KMS-11 (cell line): ENCODE measurements at regions not wholly inside any gene's neighbourhood (a gene's known extent, or its start where the extent isn't known, plus 50 kb on each side); places are given as distances from the start of the nearest gene placed in this dataset.

ENCODE experiments used
- H2AFZ ChIP-seq: fragments of 200-600 bp; sonication (generic); 2 replicates; pipeline ENCODE4 v1.6.1; 2016; ENCODE audit warnings: antibody characterized with exemption, mixed run types, low read depth
- H3K27ac ChIP-seq: fragments of 200-600 bp; sonication (generic); 2 replicates; pipeline ENCODE4 v1.6.1; 2016; ENCODE audit warnings: mild to moderate bottlenecking, mixed run types
- H3K27me3 ChIP-seq: fragments of 200-600 bp; sonication (generic); 2 replicates; pipeline ENCODE4 v1.6.1; 2017; ENCODE audit warnings: mild to moderate bottlenecking, low read depth, mixed run types, moderate library complexity; ENCODE audit not compliant: insufficient read depth
- H3K36me3 ChIP-seq: fragments of 200-600 bp; sonication (generic); 2 replicates; pipeline ENCODE4 v1.6.1; 2017; ENCODE audit warnings: mild to moderate bottlenecking, mixed run types; ENCODE audit not compliant: insufficient read depth
- H3K4me1 ChIP-seq: fragments of 200-600 bp; sonication (generic); 2 replicates; pipeline ENCODE4 v1.6.1; 2016; ENCODE audit warnings: mild to moderate bottlenecking, low read depth, mixed run types; ENCODE audit not compliant: poor library complexity, severe bottlenecking
- H3K4me2 ChIP-seq: fragments of 200-600 bp; sonication (generic); 2 replicates; pipeline ENCODE4 v1.7.0; 2016; ENCODE audit warnings: mild to moderate bottlenecking, mixed run types
- H3K4me3 ChIP-seq: fragments of 200-600 bp; sonication (generic); IDR thresholded peaks from 2 replicates; pipeline ENCODE4 v1.6.1; 2017; ENCODE audit warnings: low read depth, low read length, mixed read lengths; ENCODE audit not compliant: insufficient read depth
- H3K79me2 ChIP-seq: fragments of 200-600 bp; sonication (generic); 2 replicates; pipeline ENCODE4 v1.6.1; 2016; ENCODE audit warnings: low read depth, mixed run types; ENCODE audit not compliant: insufficient read depth
- H3K9ac ChIP-seq: fragments of 200-600 bp; sonication (generic); 2 replicates; pipeline ENCODE4 v1.6.1; 2016; ENCODE audit warnings: mild to moderate bottlenecking, mixed run types
- H4K20me1 ChIP-seq: fragments of 200-600 bp; sonication (generic); 2 replicates; pipeline ENCODE4 v1.6.1; 2016; ENCODE audit warnings: mild to moderate bottlenecking, mixed run types; ENCODE audit not compliant: insufficient read depth
- TF ChIP-seq, protein P1 (sequence below): fragments of 200-600 bp; sonication (generic); conservative IDR thresholded peaks from 2 replicates; pipeline ENCODE4 v1.6.1; 2017; ENCODE audit warnings: low read depth, mild to moderate bottlenecking, antibody characterized with exemption, low read length, moderate library complexity, mixed read lengths

DNA sequence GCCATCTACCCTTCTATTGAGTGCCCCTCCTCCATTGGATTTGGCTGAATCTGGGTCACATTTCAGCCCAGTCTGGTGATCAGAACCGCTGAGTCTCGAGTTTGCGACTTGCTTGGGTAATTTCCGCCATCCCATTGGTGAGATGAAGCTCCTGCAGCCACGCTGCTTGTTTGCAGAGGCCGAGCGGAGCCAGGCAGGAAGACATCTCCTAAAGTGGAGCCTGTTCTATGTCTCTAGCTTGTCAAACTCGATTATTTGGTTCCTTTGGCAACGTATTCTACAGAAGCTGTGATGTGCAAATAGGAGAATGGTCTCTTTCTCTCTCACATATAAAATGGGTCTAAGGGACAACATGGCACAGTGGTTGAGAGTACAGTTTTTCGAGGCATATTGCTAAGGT is 206.8 kb upstream of the PLXNA2 start:
- Histone ChIP-seq H3K79me2 (no peaks in the 10 kb centered on the region), H2AFZ (no peak overlapping the region), H3K9ac (no peak overlapping the region), H3K36me3 (no peaks in the 10 kb centered on the region), H3K27me3 (no peaks in the 10 kb centered on the region), H3K4me2 (no peak overlapping the region), H3K27ac (no peak overlapping the region), H4K20me1 (no peaks in the 10 kb centered on the region), H3K4me3 (no peak overlapping the region), H3K4me1 (no peaks in the 10 kb centered on the region)
- TF ChIP-seq, protein P1, sequence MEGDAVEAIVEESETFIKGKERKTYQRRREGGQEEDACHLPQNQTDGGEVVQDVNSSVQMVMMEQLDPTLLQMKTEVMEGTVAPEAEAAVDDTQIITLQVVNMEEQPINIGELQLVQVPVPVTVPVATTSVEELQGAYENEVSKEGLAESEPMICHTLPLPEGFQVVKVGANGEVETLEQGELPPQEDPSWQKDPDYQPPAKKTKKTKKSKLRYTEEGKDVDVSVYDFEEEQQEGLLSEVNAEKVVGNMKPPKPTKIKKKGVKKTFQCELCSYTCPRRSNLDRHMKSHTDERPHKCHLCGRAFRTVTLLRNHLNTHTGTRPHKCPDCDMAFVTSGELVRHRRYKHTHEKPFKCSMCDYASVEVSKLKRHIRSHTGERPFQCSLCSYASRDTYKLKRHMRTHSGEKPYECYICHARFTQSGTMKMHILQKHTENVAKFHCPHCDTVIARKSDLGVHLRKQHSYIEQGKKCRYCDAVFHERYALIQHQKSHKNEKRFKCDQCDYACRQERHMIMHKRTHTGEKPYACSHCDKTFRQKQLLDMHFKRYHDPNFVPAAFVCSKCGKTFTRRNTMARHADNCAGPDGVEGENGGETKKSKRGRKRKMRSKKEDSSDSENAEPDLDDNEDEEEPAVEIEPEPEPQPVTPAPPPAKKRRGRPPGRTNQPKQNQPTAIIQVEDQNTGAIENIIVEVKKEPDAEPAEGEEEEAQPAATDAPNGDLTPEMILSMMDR: no peak

DNA sequence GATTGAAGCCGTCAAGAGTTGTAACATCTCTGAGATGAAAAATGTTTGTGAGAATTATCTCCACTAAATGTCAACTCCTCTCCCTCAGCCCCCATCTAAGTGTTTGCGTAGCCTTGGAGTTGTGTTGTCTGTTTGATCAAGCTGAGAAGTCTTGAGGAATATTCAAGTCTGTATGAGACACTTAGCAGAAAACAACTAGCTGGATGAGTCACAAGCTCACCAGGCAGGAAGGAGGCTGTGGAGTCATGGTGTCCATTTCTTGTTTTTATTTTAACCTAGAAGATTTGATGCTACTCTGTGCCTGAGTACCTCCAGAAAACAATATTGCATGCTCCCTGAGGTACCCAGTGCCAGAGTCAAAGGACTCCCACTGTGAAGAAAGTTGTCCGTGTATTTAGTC is 211.6 kb upstream of the PLXNA2 start:
- Histone ChIP-seq H3K27ac (no peak overlapping the region), H3K4me2 (no peak overlapping the region), H3K27me3 (no peaks in the 10 kb centered on the region), H3K4me1 (no peaks in the 10 kb centered on the region), H3K4me3 (no peak overlapping the region), H3K36me3 (no peaks in the 10 kb centered on the region), H3K79me2 (no peaks in the 10 kb centered on the region), H4K20me1 (no peaks in the 10 kb centered on the region), H2AFZ (no peak overlapping the region), H3K9ac (no peak overlapping the region)
- TF ChIP-seq, protein P1: no peak

DNA sequence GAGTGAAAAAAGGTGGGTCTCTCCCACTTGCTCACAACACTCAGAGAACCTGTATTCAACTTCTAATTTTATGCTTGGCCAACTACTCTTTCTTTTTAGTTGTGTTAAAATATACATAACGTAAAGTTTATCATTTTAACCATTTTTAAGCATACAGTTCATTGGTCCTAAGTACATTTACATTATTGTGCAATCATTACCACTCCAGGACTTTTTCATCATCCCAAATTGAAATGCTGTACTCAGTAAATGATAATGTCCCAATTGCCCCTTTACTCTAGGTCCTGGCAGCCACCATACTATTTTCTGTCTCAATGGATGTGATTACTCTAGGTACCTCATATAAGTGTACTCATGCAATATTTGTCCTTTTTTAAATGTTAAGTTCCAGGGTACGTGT is 212.3 kb upstream of the PLXNA2 start:
- H2AFZ ChIP-seq: no peak overlapping the region
- no peaks in the 10 kb centered on the region for H3K79me2 ChIP-seq
- no peak overlapping the region for H3K27ac ChIP-seq
- TF ChIP-seq, protein P1: no peak
- H3K4me2 ChIP-seq: no peak overlapping the region
- H4K20me1 ChIP-seq: no peaks in the 10 kb centered on the region
- no peaks in the 10 kb centered on the region for H3K36me3 ChIP-seq
- H3K9ac ChIP-seq: no peak overlapping the region
- H3K27me3 ChIP-seq: no peaks in the 10 kb centered on the region
- H3K4me1 ChIP-seq: no peaks in the 10 kb centered on the region
- H3K4me3 ChIP-seq: no peak overlapping the region

DNA sequence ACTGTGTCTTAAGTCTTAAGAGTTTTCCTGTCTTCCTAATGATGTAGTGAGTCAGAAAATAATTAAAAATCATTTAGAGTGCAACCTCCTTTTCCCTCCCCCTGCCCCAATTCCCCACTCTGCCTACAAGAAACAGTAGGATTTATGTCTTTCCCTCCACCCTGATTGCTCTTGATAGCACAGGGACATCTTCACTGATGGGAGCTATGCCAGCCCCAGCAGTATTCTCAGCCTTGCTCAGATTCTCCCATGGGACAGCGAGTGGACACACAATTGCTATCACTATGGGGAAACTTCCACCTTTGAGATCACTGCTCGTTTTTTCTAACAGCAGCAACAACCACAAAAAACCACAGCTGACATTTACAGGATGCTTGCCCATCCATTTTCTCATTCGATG is 216.6 kb upstream of the PLXNA2 start:
- H4K20me1 ChIP-seq: no peaks in the 10 kb centered on the region
- H3K36me3 ChIP-seq: no peaks in the 10 kb centered on the region
- no peak overlapping the region for H3K27ac ChIP-seq
- H3K27me3 ChIP-seq: no peaks in the 10 kb centered on the region
- no peak overlapping the region for H3K4me3 ChIP-seq
- H3K4me1 ChIP-seq: no peaks in the 10 kb centered on the region
- TF ChIP-seq, protein P1: no peak
- H3K4me2 ChIP-seq: no peak overlapping the region
- H2AFZ ChIP-seq: no peak overlapping the region
- H3K79me2 ChIP-seq: no peaks in the 10 kb centered on the region
- no peak overlapping the region for H3K9ac ChIP-seq

DNA sequence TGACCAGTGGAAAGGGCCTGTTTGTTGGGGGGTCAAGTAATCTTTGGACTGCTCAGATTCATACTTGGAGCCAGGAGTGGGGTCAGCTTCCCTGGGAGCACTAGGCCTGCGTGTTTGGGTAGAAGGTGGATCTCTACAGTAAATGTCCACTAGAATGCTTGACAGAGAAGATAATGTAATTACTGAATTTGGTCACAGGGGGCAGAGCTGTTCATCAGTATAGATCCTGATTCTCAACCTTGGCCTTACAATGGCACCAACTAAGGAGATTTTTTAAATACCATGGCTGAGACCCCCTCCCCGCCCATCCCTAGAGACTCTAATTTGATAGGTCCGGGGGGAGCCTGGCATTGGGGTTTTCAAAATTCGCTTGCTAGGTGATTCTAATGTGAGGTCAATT is 217.5 kb upstream of the PLXNA2 start:
- TF ChIP-seq, protein P1: peak; percentile 84
- Histone ChIP-seq H3K36me3 (no peaks in the 10 kb centered on the region), H3K9ac (no peak overlapping the region), H3K27ac (no peak overlapping the region), H3K4me1 (no peaks in the 10 kb centered on the region), H3K79me2 (no peaks in the 10 kb centered on the region), H4K20me1 (no peaks in the 10 kb centered on the region), H3K27me3 (no peaks in the 10 kb centered on the region), H2AFZ (no peak overlapping the region), H3K4me3 (no peak overlapping the region), H3K4me2 (no peak overlapping the region)
